GM18499 (cell line): ENCODE measurements at regions not wholly inside any gene's neighbourhood (a gene's known extent, or its start where the extent isn't known, plus 50 kb on each side); places are given as distances from the start of the nearest gene placed in this dataset.
"Not testable (repeated sequence)": the region's sequence is repeated elsewhere in the genome, so short reads cannot be mapped to it uniquely, and the experiment has no call there.

ENCODE experiments used
- ATAC-seq: cut with Tn5 transposase; IDR thresholded peaks from one replicate; pipeline ENCODE4 v1.9.1; 2021; ENCODE audit warnings: moderate number of reproducible peaks; ENCODE audit not compliant: insufficient read depth, unreplicated experiment

DNA sequence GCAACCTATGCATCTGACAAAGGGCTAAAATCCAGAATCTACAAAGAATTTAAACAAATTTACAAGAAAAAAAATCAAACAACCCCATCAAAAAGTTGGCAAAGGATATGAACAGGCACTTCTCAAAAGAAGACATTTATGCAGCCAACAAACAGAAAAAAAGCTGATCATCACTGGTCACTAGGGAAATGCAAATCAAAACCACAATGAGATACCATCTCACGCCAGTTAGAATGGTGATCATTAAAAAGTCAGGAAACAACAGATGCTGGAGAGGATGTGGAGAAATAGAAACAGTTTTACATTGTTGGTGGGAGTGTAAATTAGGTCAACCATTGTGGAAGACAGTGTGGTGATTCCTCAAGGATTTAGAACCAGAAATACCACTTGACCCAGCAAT is 229.6 kb upstream of the KITLG start:
- not testable (repeated sequence) for ATAC-seq

DNA sequence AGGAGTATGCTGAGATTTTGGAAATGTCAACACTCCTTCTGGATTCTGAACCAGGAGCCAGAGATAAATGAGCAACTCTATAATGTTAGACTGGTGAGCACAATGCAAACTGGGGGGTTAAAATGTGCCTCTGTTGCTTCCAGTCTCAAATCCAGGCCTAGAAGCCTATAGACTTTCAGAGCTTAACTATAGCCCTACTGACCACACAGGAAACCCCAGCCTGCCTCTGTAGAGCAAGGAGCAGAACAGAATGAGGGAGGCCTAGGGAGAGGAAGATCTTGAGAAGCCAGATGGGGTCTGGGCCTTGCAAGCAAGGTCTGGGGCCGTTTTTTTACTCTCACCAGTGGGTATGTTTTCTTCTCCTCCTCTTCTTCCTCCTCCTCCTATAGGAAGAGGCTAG is 225.4 kb upstream of the KITLG start:
- ATAC-seq = no peak

- ATAC-seq = no peak
Observed at GRCh38 chr12:88805286-88805685, 225.0 kb upstream of the KITLG start.

DNA sequence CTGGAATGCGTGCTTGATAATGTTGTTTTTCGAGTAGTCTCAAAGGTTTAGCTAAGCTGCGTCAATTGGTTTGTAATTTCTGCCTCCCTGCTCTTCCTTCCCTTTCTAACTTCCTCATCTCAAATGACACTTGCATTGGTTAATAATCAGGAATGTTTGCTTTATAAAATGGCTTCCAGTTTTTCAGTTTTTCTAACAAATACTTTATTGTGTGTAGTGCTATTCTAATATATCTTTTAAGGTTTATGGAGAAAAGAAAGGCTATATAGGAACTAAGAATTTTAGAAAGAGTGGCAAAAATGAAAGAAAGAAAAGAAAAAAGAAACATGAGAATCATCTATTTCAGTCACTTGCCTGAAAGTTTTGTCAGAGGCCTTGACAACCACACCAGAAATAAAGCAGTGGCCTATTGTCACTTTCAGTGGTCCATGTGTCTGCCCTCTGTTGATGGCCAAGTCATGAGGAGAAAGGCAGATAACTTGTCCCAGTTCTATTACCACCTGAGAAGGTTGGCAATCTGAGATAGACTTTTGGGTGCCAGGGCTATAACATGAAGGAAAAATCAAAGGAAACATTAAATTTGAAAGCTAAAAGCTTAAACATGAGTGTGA is 221.9 kb upstream of the KITLG start:
- no peak for ATAC-seq

- ATAC-seq = no peak
Observed at GRCh38 chr12:88801227-88802095, 221.2 kb upstream of the KITLG start.

- ATAC-seq = no peak
Observed at GRCh38 chr12:88793096-88793495, 212.8 kb upstream of the KITLG start.

DNA sequence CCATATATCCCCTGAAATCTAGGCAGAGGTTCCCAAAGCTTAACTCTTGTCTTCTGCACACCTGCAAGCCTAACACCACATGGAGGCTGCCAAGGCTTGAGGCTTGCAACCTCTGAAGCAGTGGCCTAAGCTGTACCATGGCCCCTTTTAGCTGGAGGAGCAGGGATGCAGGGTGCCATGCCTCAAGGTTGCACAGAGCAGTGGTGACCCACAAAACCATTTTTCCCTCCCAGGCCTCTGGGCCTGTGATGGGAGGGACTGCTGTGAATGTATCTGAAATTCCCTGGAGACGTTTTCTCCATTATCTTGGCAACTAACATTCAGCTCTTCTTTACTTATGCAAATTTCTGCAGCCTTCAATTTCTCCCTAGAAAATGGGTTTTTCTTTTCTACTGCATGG is 210.0 kb upstream of the KITLG start:
- ATAC-seq = no peak

DNA sequence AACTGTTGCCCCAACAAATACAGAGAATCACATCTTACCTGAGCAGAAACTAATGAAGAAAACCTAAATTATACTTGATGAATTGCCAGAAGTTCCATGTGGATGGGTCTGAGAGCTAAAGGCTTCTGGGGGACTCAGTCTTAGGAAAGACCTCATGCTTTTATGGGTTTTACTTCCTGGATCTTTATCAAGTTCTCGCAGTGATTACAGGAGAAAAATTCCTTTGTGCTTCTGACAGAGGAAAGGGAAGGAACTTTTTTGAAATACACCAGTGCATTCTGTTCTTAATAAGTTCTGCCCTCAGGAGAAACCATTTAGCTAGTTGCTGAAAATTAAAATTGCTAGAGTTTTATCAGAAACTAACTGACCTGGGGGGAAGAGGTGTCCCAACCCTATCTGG is 203.9 kb upstream of the KITLG start:
- ATAC-seq = no peak

DNA sequence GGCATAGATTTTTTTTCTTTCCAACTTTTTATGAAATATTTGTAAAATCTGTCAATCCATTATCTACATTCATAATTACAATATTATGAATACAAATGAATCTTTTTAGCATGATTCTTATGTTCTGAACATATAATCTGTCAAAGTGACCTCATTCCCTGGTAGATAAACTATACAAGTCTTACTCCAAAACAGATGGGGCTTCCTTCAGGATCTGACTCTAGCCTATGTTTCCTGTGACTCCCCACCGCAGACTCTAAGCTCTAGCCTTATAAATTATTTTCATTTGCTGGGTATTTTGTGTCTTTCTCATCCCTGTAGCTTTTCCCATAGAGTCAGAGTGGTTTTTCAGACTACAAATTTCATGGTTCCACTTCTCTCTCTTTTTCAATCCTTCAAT is 202.1 kb upstream of the KITLG start:
- no peak for ATAC-seq

GRCh38 chr12:88781909-88782308 is 201.6 kb upstream of the KITLG start:
- ATAC-seq = no peak

DNA sequence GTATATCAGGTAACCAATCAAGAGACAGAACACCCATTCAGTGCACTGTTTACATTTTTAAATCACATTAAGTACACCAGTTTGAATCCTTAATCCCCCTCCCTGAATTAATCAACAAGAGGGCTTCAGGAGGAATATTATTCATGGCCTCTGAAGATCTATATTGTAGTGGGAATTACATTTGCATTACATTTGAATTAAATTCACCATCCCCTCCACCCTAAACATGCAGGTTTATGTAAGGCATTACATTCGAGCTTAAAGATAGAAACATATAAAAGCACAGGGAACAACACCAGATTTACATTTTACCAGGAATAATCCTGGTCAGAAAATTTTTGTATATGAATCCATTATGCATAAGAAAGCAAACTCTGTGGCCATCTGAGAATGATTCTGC is 197.8 kb upstream of the KITLG start:
- no peak for ATAC-seq

- no peak for ATAC-seq
Observed at GRCh38 chr12:88775742-88776151, 195.5 kb upstream of the KITLG start.

DNA sequence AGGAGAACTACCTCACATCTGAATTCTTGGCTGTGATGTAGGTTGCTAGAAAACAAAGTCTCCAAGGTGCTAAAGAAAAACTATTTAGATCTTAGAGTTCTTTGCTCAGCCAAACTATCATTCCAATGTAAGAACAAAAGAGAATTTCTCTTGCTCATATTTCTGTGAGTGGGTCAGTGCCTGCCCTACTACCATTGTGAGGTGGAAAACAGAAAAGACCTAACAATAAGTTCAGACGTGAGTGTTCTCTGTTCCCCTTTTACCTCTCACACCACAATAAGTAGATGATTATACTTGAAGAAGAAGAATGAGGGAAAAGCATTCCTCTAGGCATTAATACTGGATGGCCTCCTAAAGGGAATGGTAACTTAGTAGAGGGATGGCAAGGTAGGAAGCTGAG is 187.4 kb upstream of the KITLG start:
- ATAC-seq = no peak

GRCh38 chr12:88764781-88765480 is 184.7 kb upstream of the KITLG start:
- ATAC-seq = no peak

DNA sequence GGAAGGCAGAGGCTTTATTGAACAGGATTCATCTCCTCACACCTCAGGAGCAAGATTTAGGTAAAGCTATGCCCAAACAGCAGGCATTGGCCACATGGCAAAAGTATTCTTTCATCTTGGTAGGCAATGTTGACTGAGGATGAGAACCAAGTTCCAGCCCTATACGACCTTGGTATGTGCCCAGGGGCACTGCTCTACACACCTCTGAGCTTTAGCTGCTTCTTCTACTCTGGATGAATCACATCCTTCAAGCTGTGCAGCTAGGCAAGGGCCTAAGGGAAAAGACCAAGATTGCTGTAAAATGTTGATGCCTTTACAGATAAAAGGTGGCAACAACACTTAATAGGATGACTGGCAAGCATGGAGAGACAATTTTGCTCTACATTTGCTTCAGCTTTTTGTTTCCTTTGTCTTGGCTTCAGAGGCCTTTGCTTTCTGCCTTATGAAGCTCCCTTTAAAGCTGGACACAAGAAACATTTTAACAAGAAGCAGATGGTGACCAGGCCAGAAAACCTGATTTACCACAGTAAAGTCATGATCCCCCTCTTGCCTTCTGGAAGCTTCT is 183.3 kb upstream of the KITLG start:
- ATAC-seq = no peak

- ATAC-seq = no peak
Observed at GRCh38 chr12:88758176-88758575, 177.9 kb upstream of the KITLG start.

DNA sequence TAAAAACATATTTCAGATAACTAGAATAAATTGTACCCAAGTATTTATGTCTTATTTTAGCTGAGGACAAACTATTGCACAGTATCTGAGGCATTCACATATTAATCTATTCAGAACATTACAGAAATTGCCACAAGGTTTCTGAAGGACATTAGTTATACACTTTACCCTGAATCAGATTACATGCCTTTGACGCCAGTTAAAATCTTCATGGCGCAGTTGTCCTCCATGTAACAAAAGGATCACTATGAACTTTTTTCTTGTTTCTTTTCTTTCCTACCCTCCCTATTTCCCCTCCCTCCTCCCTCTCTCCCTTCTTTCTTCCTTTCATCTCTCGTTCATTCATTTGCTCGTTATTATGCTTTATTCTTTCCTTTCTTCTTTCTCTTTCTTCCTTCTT is 176.6 kb upstream of the KITLG start:
- no peak for ATAC-seq

DNA sequence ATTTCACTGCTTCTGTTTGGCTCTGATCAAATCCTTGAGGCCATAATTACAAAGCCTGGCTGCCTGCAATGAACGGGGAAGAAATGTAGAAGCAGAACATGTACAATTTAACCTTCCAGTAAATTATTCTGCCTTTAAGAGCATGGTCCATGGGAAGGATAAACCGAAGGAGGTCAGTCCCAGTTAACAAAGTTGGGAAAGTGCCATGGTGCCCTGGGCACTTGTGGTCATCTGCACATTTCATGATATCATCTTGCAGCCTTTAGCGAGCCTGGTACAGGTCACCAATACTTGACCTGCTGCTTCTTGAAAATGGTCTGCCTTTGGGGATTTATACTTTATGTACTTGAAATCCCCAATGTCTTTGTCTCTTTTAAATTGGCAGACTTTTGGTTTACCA is 175.9 kb upstream of the KITLG start:
- no peak for ATAC-seq

DNA sequence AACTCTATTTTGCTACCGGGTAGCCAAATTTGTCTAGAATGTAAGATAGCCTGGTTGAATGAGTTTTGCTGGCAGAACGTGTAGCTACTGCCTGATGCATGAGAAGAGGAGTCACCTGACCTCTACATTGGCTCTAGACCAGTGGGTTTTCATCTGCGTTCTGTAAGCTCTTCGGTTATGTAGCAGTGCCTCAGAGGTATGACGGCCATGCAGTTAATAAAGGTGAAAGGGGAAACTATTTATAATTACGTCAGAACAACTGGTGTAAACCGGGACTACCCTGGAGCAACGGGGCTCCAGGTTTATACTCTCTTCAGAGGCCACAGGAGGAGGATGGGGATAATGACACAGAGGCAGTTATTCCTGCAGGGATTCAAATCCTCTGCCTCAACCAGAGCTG is 173.4 kb upstream of the KITLG start:
- ATAC-seq = no peak

DNA sequence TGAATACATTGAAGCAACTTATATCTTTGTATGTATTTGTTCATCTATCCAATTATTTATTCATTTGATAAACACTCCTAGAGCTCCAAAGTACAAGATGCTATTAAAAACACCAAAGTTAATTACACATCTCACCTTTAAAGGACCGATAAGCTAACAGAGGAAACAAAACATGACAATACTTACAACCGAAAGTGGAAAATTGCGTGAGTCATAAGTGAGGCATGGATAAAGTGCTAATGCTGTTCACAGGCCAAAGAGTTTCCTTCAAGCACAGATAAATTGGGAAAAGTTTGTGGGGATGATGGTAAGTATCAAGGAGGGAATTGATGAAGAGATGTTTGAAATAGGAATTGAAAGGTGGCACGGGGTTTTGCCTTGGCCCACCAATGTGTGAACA is 172.8 kb upstream of the KITLG start:
- no peak for ATAC-seq

- ATAC-seq = no peak
Observed at GRCh38 chr12:88752183-88752582, 171.9 kb upstream of the KITLG start.
